Endothelial cell of umbilical vein (primary cell): ENCODE measurements at regions not wholly inside any gene's neighbourhood (a gene's known extent, or its start where the extent isn't known, plus 50 kb on each side); places are given as distances from the start of the nearest gene placed in this dataset.

Experiments used
- BruUV-seq: library from RNA; stranded (reverse); fragments of 400-500 nt; replicated peaks from 2 replicates; lab custom pipeline; 2021; lab: Mats Ljungman, UMichigan
- CTCF ChIA-PET: fragments of 300-600, 350-600 bp; sonication (Branson Sonifier 250); formaldehyde crosslinking; loops from one replicate; lab custom pipeline; 2021; ENCODE audit warnings: antibody characterized with exemption, inconsistent platforms; lab: Charles Lee
- POLR2A ChIA-PET: fragments of 300-600, 350-600 bp; sonication (Branson Sonifier 250); formaldehyde crosslinking; loops from one replicate; lab custom pipeline; 2021; ENCODE audit warnings: antibody characterized with exemption, inconsistent platforms; lab: Charles Lee
- DNase-seq: peaks from one replicate; pipeline ENCODE4 v3.0.0-alpha.2; 2011; ENCODE audit warnings: low read depth, low spot score
- FAIRE-seq: peaks from 2 replicates; lab custom pipeline; 2011; peaks lifted over from hg19 to GRCh38; lab: Jason Lieb, UNC
- H2AFZ ChIP-seq: 2 replicates; pipeline ENCODE4 v1.6.0; 2012; ENCODE audit warnings: low read depth, low read length, control low read depth, inconsistent platforms
- H3K27ac ChIP-seq: 2 replicates; pipeline ENCODE4 v1.5.1; 2011; ENCODE audit warnings: low read depth, mild to moderate bottlenecking, control low read depth, low read length, moderate library complexity; ENCODE audit not compliant: insufficient read depth
- H3K27me3 ChIP-seq, 2 experiments: 2 replicates each; pipeline versions ENCODE4 v1.6.0 to v1.6.1; 2011; ENCODE audit warnings: low read length in 2 of 2, mixed read lengths in 1 of 2; ENCODE audit not compliant: control insufficient read depth in 2 of 2, insufficient read depth in 2 of 2
- H3K36me3 ChIP-seq, 2 experiments: 2 replicates in 1 of 2; 3 replicates in 1 of 2; pipeline ENCODE4 v1.5.1; 2011; ENCODE audit warnings: low read length in 2 of 2, mild to moderate bottlenecking in 1 of 2, moderate library complexity in 1 of 2; ENCODE audit not compliant: control insufficient read depth in 2 of 2, insufficient read depth in 2 of 2; ENCODE audit errors: extremely low read depth in 1 of 2
- H3K4me1 ChIP-seq: 3 replicates; pipeline ENCODE4 v1.5.1; 2011; ENCODE audit warnings: mild to moderate bottlenecking, low read length; ENCODE audit not compliant: control insufficient read depth, insufficient read depth; ENCODE audit errors: extremely low read depth
- H3K4me2 ChIP-seq: 2 replicates; pipeline ENCODE4 v1.6.1; 2011; ENCODE audit warnings: low read length, control low read depth, mixed read lengths; ENCODE audit not compliant: insufficient read depth
- H3K4me3 ChIP-seq, 3 experiments: fragments of 200-600 bp in 1 of 3; sonication (generic), shearing (Covaris generic) in 1 of 3; replicated peaks in 1 of 3; 2 replicates each; pipeline ENCODE4 v1.5.1; 2011 to 2016; ENCODE audit warnings: control low read depth in 3 of 3, low read length in 3 of 3, mild to moderate bottlenecking in 2 of 3, inconsistent platforms in 1 of 3, low read depth in 1 of 3, moderate library complexity in 1 of 3; ENCODE audit not compliant: insufficient read depth in 1 of 3
- H3K79me2 ChIP-seq: 2 replicates; pipeline ENCODE4 v1.6.0; 2012; ENCODE audit warnings: low read length, inconsistent platforms; ENCODE audit not compliant: control insufficient read depth, insufficient read depth
- H3K9ac ChIP-seq: replicated peaks from 2 replicates; pipeline ENCODE3; 2011; ENCODE audit warnings: low read length, control low read depth; ENCODE audit not compliant: insufficient read depth; ENCODE audit errors: extremely low read depth
- H3K9me1 ChIP-seq: replicated peaks from 3 replicates; pipeline ENCODE4 v1.6.0; 2011; ENCODE audit warnings: mild to moderate bottlenecking, low read length; ENCODE audit not compliant: control insufficient read depth, insufficient read depth; ENCODE audit errors: extremely low read depth
- H3K9me3 ChIP-seq: replicated peaks from 2 replicates; pipeline ENCODE4 v1.5.1; 2012; ENCODE audit warnings: low read length, inconsistent platforms; ENCODE audit not compliant: control insufficient read depth, insufficient read depth
- H4K20me1 ChIP-seq: replicated peaks from 2 replicates; pipeline ENCODE3; 2011; ENCODE audit warnings: mild to moderate bottlenecking, low read length; ENCODE audit not compliant: control insufficient read depth, insufficient read depth; ENCODE audit errors: extremely low read depth
- CTCF ChIP-seq, 2 donors: IDR thresholded peaks; 1 replicate in 1 of 2; 2 replicates in 1 of 2; pipeline ENCODE4 v1.5.1; 2011; ENCODE audit warnings: low read length in 2 of 2, mild to moderate bottlenecking in 2 of 2, moderate library complexity in 2 of 2, control low read depth in 1 of 2, inconsistent platforms in 1 of 2, low read depth in 1 of 2; ENCODE audit not compliant: insufficient read depth in 1 of 2; ENCODE audit errors: extremely low read depth in 1 of 2
- EZH2 ChIP-seq: IDR thresholded peaks from 2 replicates; pipeline ENCODE4 v1.6.1; 2012; ENCODE audit warnings: borderline replicate concordance, low read depth, mild to moderate bottlenecking, moderate library complexity, low read length, inconsistent platforms; ENCODE audit not compliant: severe bottlenecking
- FOS ChIP-seq: IDR thresholded peaks from 2 replicates; pipeline ENCODE4 v1.6.1; 2011; ENCODE audit warnings: mild to moderate bottlenecking, low read length, moderate library complexity, borderline replicate concordance; ENCODE audit not compliant: insufficient read depth
- GATA2 ChIP-seq: IDR thresholded peaks from 2 replicates; pipeline ENCODE4 v1.7.0; 2011; ENCODE audit warnings: low read depth, mild to moderate bottlenecking, moderate library complexity, mixed read lengths, low read length; ENCODE audit not compliant: insufficient read length, insufficient read depth
- JUN ChIP-seq: IDR thresholded peaks from 2 replicates; pipeline ENCODE4 v1.6.1; 2011; ENCODE audit warnings: borderline replicate concordance, low read depth; ENCODE audit not compliant: insufficient read length, insufficient read depth
- MAX ChIP-seq: IDR thresholded peaks from 2 replicates; pipeline ENCODE4 v1.6.1; 2011; ENCODE audit not compliant: insufficient read depth, insufficient read length
- MYC ChIP-seq: IDR thresholded peaks from one replicate; pipeline ENCODE4 v1.6.1; 2011; ENCODE audit warnings: mild to moderate bottlenecking, low read depth, low read length
- POLR2A ChIP-seq: IDR thresholded peaks from 2 replicates; pipeline ENCODE4 v1.6.1; 2012; ENCODE audit warnings: low read depth, mild to moderate bottlenecking, control low read depth, low read length
- POLR2AphosphoS5 ChIP-seq: IDR thresholded peaks from 2 replicates; pipeline ENCODE4 v1.6.1; 2012; ENCODE audit warnings: low read depth, mild to moderate bottlenecking, control low read depth, low read length, moderate library complexity; ENCODE audit not compliant: insufficient read depth
- dilution Hi-C: fragments of 300-500 bp; cut with MboI; formaldehyde crosslinking; loops from one replicate; pipeline ENCODE4 v1.15.0; 2019; ENCODE audit warnings: low sequenced_read_pairs; ENCODE audit not compliant: extremely low pct_ligation_motif_present
- intact Hi-C: fragments of 100-400 bp; cut with micrococcal nuclease; formaldehyde crosslinking; loops from one replicate; pipeline ENCODE4 v1.10.0; 2022

- Histone ChIP-seq H3K36me3 (no peaks in the 10 kb centered on the region), H4K20me1 (no peaks in the 10 kb centered on the region), H3K4me2 (no peak overlapping the region), H3K27ac (no peak overlapping the region), H2AFZ (no peak overlapping the region), H3K4me1 (no peaks in the 10 kb centered on the region), H3K9ac (no peak overlapping the region), H3K27me3 (peaks cover 0 to 3% of the 10 kb centered on the region in 2 experiments), H3K9me3 (no peaks in the 10 kb centered on the region), H3K9me1 (no peaks in the 10 kb centered on the region), H3K79me2 (no peaks in the 10 kb centered on the region), H3K4me3 (no peak overlapping the region)
- intact Hi-C loops (no loop called here), dilution Hi-C loops (no loop called here)
- no TSS peak for BruUV-seq
- FAIRE-seq (no peak), DNase-seq (no peak)
- CTCF ChIA-PET: no interaction called here
- POLR2A ChIA-PET: no interaction called here
- TF ChIP-seq POLR2AphosphoS5 (no peak), MYC (no peak), POLR2A (no peak)
These were observed 60.8 kb upstream of the MYCBP2 start for GRCh38 chr13:77387607-77388200.

- BruUV-seq: no TSS peak
- no peak for TF ChIP-seq JUN
- TF ChIP-seq POLR2AphosphoS5: no peak
- TF ChIP-seq GATA2: no peak
- no peak for TF ChIP-seq MAX
- TF ChIP-seq CTCF (IDR thresholded peaks at IDR 0.05; ENCODE audit: extremely low read depth in 1 of 2, insufficient read depth in 1 of 2, low read depth in 1 of 2, low read length in 2 of 2): no peak
- no peak for TF ChIP-seq POLR2A
- no peak for TF ChIP-seq MYC
- no peak for TF ChIP-seq EZH2
- TF ChIP-seq FOS: no peak
- Histone ChIP-seq H3K9me1 (no peaks in the 10 kb centered on the region), H4K20me1 (no peaks in the 10 kb centered on the region), H3K4me1 (no peaks in the 10 kb centered on the region), H3K36me3 (no peaks in the 10 kb centered on the region), H3K4me2 (no peak overlapping the region), H2AFZ (no peak overlapping the region), H3K27me3 (peaks cover 0 to 5% of the 10 kb centered on the region in 2 experiments), H3K79me2 (no peaks in the 10 kb centered on the region), H3K9ac (no peak overlapping the region), H3K4me3 (no peak overlapping the region), H3K27ac (no peak overlapping the region), H3K9me3 (no peaks in the 10 kb centered on the region)
- intact Hi-C loops (no loop called here), dilution Hi-C loops (no loop called here)
- FAIRE-seq (no peak), DNase-seq (no peak)
- ChIA-PET POLR2A (no interaction called here), CTCF (no interaction called here)
These were observed 60.1 kb upstream of the MYCBP2 start for GRCh38 chr13:77386880-77387606.
